Body of pancreas (tissue), 4 donors: ENCODE measurements at regions not wholly inside any gene's neighbourhood (a gene's known extent, or its start where the extent isn't known, plus 50 kb on each side); places are given as distances from the start of the nearest gene placed in this dataset.
"Not testable (repeated sequence)": the region's sequence is repeated elsewhere in the genome, so short reads cannot be mapped to it uniquely, and the experiment has no call there.

Experiments used
- CTCF ChIP-seq, 7 experiments: fragments of 450-650 bp in 4 of 7; fragments of 200-600 bp in 3 of 7; sonication (generic) in 3 of 7; IDR thresholded peaks; one replicate each; pipeline ENCODE4 v1.5.1; 2016 to 2019; ENCODE audit warnings: antibody characterized with exemption in 7 of 7
- POLR2A ChIP-seq, 3 donors: fragments of 450-650 bp; IDR thresholded peaks; one replicate each; pipeline ENCODE4 v1.6.1; 2016; ENCODE audit warnings: antibody characterized with exemption in 3 of 3, mild to moderate bottlenecking in 2 of 3

GRCh38 chr21:9740991-9741742 is 780.2 kb upstream of the TPTE start:
- TF ChIP-seq CTCF, POLR2A (IDR thresholded peaks at IDR 0.05): not testable (repeated sequence)
